HG03025 (cell line): ENCODE measurements at regions not wholly inside any gene's neighbourhood (a gene's known extent, or its start where the extent isn't known, plus 50 kb on each side); places are given as distances from the start of the nearest gene placed in this dataset.
A peak's percentile ranks its signal among the peaks of the same experiment; 100 is the strongest.

Source experiments
- ATAC-seq: cut with Tn5 transposase; IDR thresholded peaks from one replicate; pipeline ENCODE4 v1.9.1; 2021; ENCODE audit warnings: mild to moderate bottlenecking, moderate library complexity; ENCODE audit not compliant: unreplicated experiment, low FRiP score

DNA sequence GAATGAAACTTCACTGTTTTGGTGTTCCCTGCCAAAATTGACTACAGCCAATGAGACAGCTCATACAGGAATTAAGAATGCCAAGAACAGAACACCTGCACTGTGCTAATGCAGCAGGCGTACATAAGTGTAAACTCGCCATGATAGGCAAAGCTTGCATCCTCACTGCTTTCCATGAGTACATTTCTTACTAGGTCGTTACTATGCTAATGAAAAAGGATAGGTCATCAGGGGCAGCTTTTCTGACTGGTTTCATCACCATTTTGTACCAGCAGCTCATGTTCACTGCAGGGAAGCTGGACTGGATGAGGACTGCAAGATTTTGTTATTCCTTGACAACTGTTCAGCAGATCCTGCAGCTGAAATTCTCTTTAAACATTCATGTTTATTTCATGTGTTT is 1383.8 kb downstream of the EFNB2 start:
- no peak for ATAC-seq

DNA sequence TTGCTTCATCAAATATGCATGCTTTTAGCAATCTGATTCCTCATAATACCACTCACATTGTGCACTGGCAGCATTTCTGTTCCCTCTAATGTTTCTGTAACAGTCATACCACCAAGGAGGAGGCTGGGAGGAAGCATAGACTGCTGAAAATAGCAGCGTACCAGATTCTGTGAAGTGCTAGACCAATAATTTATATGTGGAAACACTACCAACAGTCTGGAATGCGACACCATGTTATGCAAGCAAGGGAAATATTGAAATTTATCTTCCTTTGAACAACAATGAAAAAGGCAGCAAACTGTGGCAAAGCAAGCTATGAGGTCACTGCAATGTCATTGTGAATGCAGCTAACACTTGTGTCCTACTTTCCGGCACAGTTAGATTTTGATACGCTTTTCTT is 1388.0 kb downstream of the EFNB2 start:
- no peak for ATAC-seq

DNA sequence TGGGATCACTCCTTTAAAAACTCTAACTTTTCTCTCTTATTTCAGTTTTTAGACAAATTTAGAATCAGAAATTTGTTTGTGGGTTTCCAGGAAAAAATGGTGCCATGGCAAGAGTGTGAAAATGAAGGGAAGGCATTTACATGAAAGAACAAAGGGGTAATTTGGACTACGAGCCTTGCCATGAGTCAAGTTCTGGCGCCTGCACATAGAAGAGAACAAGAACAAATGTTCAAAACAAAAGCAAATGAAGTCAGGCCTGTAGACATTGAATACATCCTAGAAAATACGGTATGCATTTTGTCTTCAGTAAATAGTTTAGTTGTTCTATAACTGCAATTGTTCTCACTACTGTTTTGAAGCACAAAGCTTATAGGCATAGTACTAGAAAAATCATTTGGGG is 1390.5 kb downstream of the EFNB2 start:
- ATAC-seq, result no peak

DNA sequence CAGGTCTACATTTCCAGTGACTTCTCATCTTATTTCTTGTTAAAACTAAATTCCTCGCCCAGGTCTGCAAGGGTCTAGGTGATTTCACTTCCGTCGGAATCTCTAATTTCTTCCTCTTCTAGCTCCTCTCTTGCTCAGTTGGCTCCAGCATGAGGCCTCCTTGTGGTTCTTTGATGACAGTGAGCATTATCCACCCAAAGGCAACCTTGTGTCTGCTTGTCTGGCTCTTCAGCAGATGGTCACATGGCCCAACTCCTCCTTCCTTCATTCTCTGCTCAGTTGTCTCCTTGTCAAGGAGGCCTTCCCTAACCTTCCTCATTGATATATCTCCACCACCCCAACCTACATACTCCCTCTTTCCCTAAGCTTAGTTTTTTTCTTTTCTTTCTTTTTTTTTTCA is 1391.4 kb downstream of the EFNB2 start:
- ATAC-seq, result no peak

DNA sequence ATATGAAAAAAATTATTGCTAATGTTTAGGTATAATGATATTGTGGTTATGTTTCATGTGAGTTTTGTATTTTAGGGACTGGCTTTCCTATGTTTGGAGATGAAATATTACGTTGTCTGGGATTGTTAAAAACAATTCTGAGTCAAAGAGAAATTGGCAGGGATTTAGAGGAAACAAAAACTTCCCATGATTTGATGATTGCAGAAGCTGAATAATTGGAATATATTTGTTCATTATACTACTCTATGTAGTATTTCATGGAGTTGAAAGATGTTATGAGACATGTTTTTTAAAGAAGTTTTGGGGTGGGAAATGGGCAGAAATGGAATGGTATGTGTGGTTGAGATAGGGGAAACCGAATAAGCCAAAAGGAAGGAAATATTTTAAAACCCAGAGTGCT is 1392.9 kb downstream of the EFNB2 start:
- ATAC-seq, result no peak

DNA sequence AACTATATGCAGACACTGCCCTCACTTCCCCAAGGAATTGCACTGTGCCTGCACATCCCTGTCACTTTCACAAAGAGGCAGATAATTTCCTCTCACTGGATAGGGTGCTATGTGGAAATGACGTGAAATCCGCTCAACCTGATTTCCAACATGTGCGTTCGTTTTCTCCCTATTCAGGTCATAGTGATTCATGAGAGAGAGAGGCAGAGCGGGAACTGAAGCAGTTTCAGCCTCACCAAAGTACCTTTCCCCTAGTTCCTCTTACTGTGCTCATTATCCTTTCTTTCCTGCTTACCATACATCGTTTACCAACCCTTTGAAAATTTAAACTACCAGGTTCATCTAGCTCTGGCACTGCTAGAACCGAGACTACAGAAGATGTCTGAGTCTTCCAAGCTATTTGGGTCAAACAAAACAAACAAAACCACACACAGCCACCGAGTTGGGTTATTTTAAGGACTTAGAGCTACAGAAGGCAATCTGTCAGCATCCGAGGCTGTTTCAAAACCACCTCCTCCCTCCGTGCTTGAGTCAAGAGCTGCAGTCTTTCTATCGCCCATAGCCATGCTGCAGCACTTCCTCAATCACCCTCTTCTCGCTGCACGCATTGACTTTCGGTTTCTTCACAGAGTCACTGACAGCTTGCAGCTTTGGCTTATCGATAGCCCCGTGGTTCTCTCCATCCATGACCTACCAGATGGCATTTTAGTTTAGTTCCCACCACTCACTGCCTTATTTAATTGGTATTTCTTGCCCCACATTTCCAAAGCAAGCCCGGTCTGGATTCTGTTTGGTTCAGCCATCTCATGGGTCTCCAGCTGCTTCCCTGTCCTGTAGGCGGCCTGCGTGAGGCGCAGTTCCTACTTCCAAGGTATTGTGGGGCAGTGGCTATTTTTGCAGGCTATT is 1395.8 kb downstream of the EFNB2 start:
- ATAC-seq, result peak; percentile 96

DNA sequence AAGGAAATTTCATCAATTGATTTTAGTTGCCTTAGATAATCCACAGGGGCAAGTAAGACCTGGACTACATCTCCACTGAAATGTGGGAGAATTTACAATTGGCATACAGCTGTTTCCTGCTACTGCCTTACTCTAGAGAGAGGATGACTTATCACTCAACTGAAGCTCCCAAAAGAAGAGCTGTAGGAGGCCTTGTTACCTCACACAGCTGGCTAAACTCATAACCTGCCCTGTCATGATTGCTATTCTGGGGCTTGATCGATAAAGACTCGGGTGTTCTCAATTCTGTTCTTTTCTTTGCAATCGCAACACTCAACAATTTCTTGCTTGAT is 1396.4 kb downstream of the EFNB2 start:
- ATAC-seq, result peak; percentile 13

DNA sequence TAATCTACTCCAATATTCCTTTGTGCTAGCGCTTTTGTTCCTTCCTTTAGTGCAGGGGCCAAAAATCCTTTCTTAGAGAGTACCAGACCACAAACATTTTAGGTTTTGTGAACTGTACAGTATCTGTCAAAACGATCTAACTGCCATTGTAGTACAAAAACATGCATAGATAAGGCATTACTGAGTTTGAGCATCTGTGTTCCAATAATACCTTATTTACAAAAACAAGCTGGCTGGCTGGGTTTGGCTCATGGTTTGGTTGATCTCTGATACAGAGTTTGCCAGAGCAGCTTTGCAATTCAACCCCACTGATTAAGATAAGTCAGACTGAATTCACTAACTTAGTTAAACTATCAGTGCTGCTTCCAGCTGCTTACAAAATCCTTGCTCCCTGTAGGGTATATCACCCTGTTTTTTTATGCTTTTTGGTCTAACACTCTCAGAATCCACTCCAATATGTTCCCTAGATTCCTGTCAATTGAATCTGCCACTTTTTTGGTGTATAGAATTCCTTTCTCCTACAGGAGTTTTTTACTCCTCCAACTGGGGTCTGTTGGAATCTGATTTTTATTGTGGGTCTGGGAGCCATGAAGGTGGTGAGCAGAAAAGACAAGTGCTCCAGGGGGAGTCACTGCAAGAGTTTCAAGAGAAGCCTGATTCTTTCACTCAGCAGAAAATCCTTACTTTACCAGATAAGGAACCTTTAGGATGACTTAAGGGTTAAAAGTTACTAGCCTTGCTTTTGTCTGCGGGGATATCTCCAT is 1399.4 kb downstream of the EFNB2 start:
- no peak for ATAC-seq

DNA sequence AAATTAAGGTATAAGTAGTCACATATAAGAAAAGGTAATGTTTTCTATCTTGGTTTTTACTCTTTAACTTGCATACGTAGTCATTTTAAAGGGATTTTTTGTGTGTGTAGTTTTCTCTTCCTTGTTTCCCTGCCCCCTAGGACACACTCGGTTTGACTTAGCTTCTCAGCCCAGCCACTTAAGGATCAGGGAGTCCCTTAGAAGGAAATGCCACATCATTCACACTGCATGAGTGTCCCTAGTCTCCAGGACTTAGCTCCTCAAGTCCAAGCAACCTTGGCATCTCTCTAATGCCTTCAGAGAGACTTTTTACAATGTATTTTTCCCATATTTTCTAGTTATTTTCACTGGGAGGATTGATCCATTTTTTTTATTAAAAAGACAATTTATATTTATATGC is 1407.7 kb downstream of the EFNB2 start:
- no peak for ATAC-seq

DNA sequence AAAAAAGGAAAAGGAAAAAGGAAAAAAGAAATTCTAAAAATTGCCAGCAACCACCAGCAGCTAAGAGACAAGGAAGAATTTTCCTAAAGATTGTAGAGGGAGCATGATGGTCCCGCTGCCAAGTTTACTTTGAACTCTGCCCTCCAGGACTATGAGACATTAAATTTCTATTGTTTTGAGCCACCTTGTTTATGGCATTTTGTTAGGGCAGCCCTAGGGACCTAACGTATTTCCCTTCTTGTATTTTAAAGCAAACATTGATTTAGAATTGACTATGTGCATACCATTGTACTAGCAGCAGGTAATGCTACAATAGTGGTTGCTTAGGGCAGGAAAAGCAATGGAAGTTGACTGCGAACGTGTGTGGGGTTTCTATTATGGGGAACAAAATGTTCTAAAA is 1414.2 kb downstream of the EFNB2 start:
- no peak for ATAC-seq

DNA sequence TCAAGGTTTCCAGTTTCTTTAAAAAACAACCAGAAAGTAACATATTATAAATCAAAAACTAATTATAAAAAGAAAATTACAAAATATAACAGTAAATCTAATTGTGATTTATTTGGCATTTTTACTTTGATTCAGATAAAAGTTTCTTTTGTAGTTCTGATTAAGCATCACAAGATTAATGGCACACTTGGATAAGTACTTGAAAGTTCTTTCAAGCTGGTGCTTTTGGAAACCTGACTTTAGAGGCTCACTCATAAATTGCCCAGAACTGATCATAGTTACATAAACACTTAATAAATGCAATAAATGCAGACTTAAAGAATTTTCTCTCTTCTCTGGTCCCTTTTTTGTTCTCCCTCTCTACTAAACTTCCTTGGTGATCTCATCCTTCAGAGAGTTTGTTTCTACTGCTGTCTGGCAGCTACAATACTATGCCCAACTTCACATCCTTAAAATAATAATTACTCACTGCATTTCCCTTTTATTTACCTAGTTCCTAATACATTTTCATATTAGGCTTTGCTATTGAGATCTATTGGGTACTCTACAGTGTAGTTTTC is 1417.0 kb downstream of the EFNB2 start:
- no peak for ATAC-seq

DNA sequence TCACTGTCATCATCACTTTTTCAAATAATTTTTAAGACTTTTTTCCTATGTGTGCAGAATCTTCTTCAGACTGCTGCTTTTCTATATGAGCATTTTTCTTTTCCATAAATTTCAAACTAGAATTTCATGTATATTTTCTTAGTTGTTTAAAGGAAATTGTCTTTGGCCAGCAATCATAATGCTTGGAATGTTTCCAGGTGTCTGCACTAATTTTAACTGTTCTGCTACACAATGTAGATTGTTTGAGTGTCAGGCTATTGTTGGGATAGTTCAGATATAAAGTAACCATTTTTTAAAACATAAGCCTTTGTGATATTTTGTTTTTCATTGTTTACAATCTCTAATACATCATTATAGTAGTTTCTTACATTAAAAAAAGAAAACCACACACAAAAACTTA is 1418.5 kb downstream of the EFNB2 start:
- ATAC-seq, result no peak

DNA sequence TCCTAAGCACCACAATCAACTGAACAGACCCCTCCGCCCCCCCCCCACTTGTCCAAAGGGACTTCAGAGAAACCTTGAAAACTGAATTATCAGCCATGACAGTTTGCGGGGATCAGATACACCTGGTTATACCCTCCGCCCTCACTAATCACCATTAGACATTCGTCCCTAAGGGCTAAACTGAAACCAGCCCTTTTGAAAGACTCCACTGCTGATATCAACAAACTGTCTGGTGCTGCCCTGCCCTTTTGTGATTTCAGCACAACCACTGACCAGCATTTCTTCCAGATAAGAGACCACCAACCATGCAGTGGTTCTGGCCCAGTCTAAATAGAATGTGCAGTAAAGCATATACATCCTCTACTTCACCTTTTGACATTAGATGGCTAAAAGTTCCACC is 1422.9 kb downstream of the EFNB2 start:
- ATAC-seq, result no peak

DNA sequence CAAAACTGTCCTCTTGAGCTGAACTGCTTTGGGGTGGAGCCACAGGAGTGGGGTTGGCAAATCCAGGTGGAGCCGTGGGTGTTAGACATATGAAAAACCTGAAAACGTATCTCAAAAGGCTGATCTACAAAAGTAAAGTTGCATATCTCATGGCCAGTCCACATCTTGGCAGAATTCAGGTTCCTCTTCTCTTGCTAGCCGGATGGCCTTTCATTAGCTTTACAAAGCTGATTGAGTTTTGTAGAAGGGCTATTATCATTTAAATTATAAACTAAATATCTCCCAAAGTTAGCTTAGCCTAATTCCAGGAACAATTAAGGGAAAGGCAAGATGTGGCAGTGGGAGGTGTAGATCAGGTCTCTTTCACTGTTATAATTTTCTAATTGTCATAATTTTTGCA is 1427.7 kb downstream of the EFNB2 start:
- ATAC-seq, result no peak

DNA sequence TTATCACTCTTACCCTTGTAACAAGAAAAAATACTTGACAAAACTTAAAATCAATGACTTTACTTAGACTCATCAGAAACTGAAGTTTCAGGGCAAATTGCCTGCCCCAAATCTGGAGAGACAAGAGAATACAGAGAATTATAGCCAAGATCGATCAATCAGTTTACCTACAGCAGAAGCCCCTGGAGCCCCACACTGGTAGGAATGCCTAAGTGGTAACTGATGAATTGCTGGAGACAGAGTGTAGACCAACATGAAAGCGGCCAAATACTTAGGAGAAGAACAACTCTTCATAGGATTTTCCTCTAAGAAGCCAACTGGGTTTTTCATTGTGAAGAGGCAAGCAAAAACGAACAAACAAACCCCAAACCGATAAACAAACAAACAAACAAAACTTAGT is 1430.0 kb downstream of the EFNB2 start:
- ATAC-seq, result no peak

DNA sequence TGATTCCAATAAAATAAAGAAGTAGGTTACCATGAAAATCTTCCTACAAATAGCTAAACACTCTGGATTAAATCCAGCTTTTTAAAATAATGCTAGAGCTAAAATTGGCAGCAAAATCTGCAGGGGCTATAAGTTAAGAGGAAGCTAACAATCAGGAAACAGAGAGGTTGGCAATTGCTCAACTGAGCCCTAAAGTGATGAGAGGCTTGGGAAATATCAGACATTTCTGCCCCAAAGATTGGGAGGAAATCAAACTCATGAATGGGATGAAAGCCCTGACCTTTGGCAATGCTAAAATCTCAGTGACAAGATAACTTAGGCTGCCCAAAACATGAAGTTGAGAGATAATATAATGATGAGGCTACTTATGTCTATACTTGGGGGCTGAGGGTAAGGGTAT is 1437.9 kb downstream of the EFNB2 start:
- ATAC-seq, result no peak

DNA sequence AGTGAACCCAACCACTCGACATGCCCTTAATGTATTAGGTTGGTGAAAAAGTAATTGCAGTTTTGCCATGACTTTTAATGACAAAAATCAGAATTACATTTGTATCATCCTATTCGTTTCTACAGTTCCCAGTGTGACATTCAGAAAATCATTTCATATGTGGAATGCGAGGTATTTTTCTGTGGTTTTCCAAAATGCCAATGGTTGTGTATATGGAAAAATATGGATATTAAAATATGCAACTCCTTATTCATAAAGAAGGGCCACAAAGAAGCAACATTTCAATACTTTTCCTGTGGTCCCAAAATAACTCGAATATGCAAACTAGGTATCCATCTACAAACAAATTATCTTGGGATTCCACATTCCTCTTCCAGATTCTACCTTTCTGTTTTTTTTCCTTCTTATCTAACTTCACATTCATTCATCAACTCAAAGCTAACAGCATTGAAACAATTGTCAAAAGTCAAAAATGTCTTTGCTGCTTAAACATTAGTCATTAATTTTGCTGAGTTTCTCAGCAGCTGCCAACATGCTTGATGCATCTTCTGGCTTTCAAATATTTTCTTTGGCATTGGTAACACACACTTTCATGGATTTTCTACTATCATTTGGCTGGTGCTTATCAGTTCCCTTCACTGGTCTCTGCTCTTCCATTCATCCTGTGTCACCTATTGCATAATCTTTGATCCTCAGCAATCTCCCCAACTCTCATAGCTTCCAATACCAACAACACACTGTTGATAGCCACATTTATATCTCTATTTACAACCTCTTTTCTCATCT is 1445.4 kb downstream of the EFNB2 start:
- no peak for ATAC-seq

DNA sequence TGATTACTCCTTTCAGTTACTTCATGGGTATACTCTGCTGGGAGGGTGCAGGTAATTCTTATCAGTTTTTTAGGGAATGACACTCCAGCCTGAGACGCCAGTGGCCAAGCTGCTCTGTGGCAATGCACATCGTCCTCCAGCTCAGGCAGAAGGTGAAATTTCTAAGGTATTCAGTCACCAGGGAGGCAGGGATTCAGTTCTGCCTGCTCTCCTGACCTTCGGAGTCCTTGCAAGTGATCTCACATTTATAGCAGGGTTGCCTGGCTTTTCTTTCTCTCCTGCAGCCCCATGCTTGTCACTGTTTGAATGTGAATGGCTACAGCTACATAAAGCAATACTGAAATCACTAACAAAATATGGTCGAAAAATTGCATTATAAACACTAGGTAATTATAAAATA is 1447.5 kb downstream of the EFNB2 start:
- no peak for ATAC-seq

DNA sequence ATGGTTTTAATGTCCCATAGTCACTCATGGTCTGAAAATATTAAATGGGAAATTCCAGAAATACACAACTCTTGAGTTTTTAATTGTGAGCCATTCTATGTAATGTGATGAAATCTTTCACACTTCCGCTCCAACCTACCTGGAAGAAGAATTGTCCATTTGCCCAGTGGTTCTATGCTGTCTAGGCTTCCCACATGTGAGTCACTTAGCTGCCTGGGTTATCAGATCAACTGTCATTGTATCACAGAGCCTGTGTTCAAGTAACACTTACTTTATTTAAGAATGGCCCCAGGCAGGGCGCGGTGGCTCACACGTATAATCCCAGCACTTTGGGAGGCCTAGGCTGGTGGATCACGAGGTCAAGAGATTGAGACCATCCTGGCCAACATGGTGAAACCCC is 1450.5 kb downstream of the EFNB2 start:
- no peak for ATAC-seq

DNA sequence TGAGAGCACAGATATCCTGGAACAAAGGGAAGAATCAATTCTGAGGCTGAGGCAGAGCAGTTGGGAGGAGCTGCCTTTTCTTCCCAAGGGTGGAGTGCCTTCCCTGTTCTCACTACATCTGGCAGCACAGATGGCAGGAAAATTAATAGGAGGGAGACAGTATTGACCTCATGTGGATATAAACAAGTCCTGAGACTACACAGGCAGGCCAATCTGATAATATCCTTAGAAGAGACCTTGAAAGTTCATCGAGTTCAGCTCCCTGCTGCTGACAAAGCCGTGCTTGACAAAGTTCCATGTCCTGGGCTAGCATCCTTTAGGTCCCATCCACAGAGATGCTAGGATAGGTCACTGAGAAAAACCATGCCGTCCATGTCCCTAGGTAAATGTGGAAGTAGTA is 1451.5 kb downstream of the EFNB2 start:
- no peak for ATAC-seq

DNA sequence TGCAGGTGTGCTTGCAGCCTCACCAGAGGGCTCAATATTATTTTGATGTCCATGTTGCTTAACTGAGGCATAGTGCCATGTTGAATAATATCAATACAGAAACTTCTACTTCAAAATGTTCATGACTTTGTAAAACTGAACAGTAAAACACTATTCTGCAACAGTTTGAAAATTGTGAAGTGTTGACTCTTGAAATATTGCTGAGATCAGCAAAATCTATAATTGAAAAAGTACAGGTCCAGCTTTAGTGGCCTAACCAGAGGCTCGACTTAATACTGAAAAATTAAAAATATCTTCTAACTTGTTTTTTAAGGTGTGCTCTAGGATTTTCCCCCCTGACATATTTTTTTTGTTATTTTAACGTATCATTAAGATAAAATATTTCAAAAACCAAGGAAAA is 1460.7 kb downstream of the EFNB2 start:
- no peak for ATAC-seq
